WERI-Rb-1 (cell line): ENCODE measurements at regions not wholly inside any gene's neighbourhood (a gene's known extent, or its start where the extent isn't known, plus 50 kb on each side); places are given as distances from the start of the nearest gene placed in this dataset.

Source experiments
- DNase-seq: peaks from one replicate; pipeline ENCODE4 v3.0.0-alpha.2; 2020
- H3K27ac ChIP-seq: fragments of 250-450 bp; sonication (Bioruptor Pico); 2 replicates; pipeline ENCODE4 v1.5.1; 2020; ENCODE audit warnings: mild to moderate bottlenecking, moderate library complexity
- H3K27me3 ChIP-seq: fragments of 250-450 bp; sonication (Bioruptor Pico); 2 replicates; pipeline ENCODE4 v1.5.1; 2021; ENCODE audit warnings: mild to moderate bottlenecking, low read depth, moderate library complexity; ENCODE audit not compliant: insufficient read depth, severe bottlenecking
- H3K36me3 ChIP-seq: fragments of 250-450 bp; sonication (Bioruptor Pico); 2 replicates; pipeline ENCODE4 v1.5.1; 2020; ENCODE audit warnings: mild to moderate bottlenecking, moderate library complexity
- H3K4me3 ChIP-seq: 2 replicates; pipeline ENCODE4 v1.5.1; 2011; ENCODE audit warnings: low read depth, mild to moderate bottlenecking, control low read depth, low read length
- H3K9me3 ChIP-seq: fragments of 250-450 bp; sonication (Bioruptor Pico); 2 replicates; pipeline ENCODE4 v1.5.1; 2021; ENCODE audit warnings: mild to moderate bottlenecking, moderate library complexity; ENCODE audit not compliant: severe bottlenecking
- CTCF ChIP-seq: IDR thresholded peaks from 2 replicates; pipeline ENCODE4 v1.5.1; 2011; ENCODE audit warnings: low read depth, mild to moderate bottlenecking, control low read depth, inconsistent platforms, low read length

GRCh38 chr2:172242471-172242870, 139.8 kb upstream of the DLX2 start:
- no peak for TF ChIP-seq CTCF
- Histone ChIP-seq H3K27me3 (no peaks in the 10 kb centered on the region), H3K9me3 (no peaks in the 10 kb centered on the region), H3K36me3 (no peaks in the 10 kb centered on the region), H3K27ac (no peak overlapping the region), H3K4me3 (no peak overlapping the region)
- DNase-seq, result no peak

- no peak overlapping the region for H3K4me3 ChIP-seq
- H3K36me3 ChIP-seq, result no peaks in the 10 kb centered on the region
- H3K27me3 ChIP-seq, result no peaks in the 10 kb centered on the region
- H3K9me3 ChIP-seq, result no peaks in the 10 kb centered on the region
- DNase-seq, result no peak
- no peak for TF ChIP-seq CTCF
- no peak overlapping the region for H3K27ac ChIP-seq
These were observed 140.3 kb upstream of the DLX2 start for GRCh38 chr2:172242961-172243360.

- Histone ChIP-seq H3K4me3 (no peak overlapping the region), H3K27me3 (no peaks in the 10 kb centered on the region), H3K9me3 (no peaks in the 10 kb centered on the region), H3K36me3 (no peaks in the 10 kb centered on the region), H3K27ac (no peak overlapping the region)
- no peak for DNase-seq
- TF ChIP-seq CTCF, result no peak
These were observed 141.9 kb upstream of the DLX2 start for GRCh38 chr2:172244419-172245130.

- Histone ChIP-seq H3K27ac (no peak overlapping the region), H3K36me3 (no peaks in the 10 kb centered on the region), H3K27me3 (no peaks in the 10 kb centered on the region), H3K9me3 (no peaks in the 10 kb centered on the region), H3K4me3 (no peak overlapping the region)
- no peak for DNase-seq
- TF ChIP-seq CTCF, result no peak
These were observed 143.9 kb upstream of the DLX2 start for GRCh38 chr2:172246649-172247048.

- H3K36me3 ChIP-seq, result no peaks in the 10 kb centered on the region
- H3K27me3 ChIP-seq, result no peaks in the 10 kb centered on the region
- no peak overlapping the region for H3K4me3 ChIP-seq
- no peak for TF ChIP-seq CTCF
- no peak overlapping the region for H3K27ac ChIP-seq
- no peaks in the 10 kb centered on the region for H3K9me3 ChIP-seq
- no peak for DNase-seq
These were observed 144.5 kb upstream of the DLX2 start for GRCh38 chr2:172247203-172247602.

- TF ChIP-seq CTCF, result no peak
- Histone ChIP-seq H3K27me3 (no peaks in the 10 kb centered on the region), H3K9me3 (no peaks in the 10 kb centered on the region), H3K4me3 (no peak overlapping the region), H3K36me3 (no peaks in the 10 kb centered on the region), H3K27ac (peak overlapping the region; percentile 34)
- peak; percentile 63 for DNase-seq
These were observed 145.7 kb upstream of the DLX2 start for GRCh38 chr2:172248381-172248780.
